HT-29 (cell line): ENCODE measurements at regions not wholly inside any gene's neighbourhood (a gene's known extent, or its start where the extent isn't known, plus 50 kb on each side); places are given as distances from the start of the nearest gene placed in this dataset. TPM values are rescaled to one million over a fixed set of nuclear protein-coding genes. Genes with fewer than 3 reads are reported as not detected.
"Not testable (repeated sequence)": the region's sequence is repeated elsewhere in the genome, so short reads cannot be mapped to it uniquely, and the experiment has no call there.

ENCODE experiments used
- DNase-seq: peaks from one replicate; pipeline ENCODE4 v3.0.0-alpha.2; 2015; ENCODE audit warnings: low spot score
- small RNA-seq: library from RNA; depleted of rRNA; stranded (forward); fragments of <200 nt; gene quantifications from one replicate; pipeline ENCODE3, GENCODE V24; 2014

DNA sequence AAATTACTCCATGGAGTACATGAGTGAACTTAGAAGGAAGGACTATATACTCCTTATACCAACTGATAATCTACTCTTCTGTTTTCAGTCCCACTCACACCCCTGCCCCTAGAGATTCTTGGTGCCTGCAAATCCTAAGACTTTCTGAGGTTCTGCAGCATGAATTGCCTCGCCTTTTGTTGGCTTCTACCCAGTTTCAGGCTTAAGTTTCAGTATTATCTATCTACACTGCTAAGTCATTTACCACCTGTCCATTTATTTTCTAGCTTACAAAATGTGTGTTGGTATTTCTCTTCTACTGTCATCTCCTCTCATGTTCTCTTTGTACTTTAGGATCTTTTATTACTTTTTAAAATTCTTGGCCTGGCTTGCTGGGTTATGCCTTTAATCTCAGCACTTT is 94.4 kb upstream of the AMOT start:
- no peak for DNase-seq

DNA sequence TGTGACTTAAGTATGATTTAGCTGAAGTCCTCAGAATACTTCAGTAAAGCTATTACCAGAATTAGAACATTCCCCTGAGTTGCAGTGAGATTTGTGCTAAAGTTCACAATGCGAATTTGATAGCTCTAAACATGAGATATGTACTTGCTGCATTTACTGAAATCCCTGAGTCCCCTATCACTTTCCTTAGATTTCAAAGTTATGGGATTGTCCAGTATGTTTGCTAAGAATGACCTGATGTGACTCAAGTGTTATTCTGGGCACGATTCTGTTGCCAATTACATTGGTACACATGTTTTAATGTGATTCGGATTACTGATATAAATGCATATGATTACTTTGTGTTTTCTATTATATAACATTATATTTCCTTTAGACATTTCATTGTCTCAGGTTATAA is 91.3 kb upstream of the AMOT start:
- no peak for DNase-seq

DNA sequence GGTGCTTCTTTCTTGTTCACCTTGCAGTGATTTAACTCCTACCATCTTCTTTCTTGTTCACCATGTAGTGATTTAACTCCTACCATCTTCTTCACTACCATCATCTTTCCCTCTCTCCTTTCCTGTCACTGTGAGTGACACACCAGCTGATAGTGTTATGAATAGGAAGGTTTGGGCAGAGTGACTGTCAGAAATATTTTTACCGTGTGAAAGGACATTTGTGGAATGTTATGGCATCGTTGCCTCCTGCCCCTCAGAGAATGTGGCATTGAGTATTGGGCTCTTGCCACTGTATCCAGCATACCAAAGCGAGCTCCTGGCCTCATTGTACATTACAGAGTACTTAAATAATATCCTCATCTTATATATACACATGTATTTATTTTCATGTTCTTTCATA is 90.8 kb upstream of the AMOT start:
- DNase-seq, result no peak

DNA sequence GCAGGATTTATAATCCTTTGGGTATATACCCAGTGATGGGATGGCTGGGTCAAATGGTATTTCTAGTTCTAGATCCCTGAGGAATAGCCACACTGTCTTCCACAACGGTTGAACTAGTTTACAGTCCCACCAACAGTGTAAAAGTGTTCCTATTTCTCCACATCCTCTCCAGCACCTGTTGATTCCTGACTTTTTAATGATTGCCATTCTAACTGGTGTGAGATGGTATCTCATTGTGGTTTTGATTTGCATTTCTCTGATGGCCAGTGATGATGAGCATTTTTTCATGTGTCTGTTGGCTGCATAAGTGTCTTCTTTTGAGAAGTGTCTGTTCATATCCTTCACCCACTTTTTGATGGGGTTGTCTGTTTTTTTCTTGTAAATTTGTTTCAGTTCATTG is 82.8 kb upstream of the AMOT start:
- DNase-seq, result not testable (repeated sequence)

DNA sequence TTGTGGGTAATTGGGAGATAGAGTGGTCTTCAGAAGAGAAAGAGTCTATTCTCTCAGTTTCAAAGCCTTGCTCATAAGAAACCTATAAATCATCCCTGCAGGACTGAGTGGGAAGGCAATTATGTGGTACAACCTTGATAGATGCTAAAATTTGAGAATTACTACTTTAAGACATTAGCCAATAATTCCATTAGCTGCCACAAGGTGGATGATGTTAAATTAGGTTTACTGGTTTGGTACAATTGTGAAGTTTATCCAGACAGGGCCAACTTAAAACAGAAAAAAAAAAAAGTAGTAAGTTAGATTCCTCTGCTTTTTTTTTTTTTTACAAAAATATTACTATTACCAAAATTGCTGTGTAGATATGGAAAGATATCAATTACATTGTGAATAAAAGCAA is 73.2 kb upstream of the AMOT start:
- no peak for DNase-seq

DNA sequence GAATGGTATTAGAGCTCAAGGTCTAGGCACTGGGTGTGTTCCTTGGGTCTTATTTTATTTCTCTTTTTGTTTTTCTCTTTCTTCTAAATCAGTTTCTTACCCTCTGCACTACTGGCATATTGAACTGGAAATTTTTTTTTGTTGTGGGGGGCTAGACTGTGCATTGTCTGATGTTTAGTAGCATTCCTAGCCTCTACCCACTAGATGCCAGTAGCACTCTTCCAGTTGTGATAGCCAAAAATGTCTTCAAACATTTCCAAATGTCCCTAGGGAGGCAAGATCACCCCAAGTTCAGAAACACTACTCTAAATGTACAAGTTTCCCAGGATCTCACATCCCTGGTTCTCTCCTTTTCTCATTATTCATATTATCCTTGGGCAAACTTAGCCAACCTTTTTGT is 69.8 kb upstream of the AMOT start:
- DNase-seq, result no peak

DNA sequence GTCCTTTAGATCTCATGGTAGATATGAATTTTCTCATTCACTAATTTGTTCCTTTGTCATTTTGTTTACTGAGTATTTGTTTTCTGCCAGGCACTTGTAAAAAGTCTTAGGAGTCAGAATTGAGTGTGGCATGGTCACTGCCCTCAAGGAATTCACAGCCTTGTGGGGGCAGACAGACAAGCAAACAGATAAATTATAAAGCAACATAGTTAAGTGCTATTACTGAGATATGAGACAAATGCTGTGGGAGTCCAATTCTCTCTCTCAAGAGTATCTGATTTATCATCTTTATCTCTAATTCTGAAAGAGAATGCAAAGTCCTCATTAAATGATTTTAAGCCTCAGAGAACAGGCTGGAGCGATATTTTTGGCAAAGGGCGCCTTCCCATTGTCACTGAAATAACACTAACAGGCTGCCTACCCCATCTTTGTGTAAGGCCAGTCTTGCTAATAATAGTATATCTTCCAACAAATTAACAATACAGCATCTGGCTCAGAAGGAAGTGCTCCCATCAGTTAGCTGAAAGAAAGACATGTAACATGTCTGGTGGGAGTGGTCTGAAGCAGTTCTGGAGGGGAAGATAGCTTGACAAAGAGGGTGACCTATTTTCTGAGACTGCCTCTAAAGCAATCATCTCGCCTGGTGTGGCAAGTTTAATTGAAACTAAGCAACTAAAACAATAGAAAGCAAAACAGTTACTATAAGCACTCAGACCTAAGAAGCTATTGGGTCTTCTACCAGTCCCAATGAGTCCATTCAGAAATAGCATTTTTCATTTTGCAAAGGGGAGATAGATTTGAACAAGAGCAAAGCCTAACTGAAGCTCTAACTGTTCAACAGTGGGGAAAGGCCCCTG is 61.5 kb upstream of the AMOT start:
- DNase-seq, result no peak

DNA sequence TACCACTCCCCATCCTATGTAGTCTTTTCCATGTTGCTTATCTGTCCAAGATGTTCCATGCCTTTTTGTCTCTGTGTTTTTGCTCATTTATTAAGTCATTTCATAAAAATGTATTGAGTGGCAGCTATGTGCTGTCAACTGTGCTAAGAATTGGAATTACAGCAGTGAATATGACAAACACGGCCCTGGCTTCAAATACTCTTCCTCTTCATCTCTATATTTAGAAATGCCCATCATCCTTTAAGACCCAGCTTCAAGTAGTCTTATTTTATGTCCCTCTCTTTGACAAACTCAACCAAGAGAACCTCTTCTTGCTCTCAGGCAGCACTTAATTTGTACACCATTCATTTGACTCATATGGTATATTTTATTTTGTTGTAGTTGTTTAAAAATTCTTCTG is 55.4 kb upstream of the AMOT start:
- DNase-seq, result no peak

Small RNA genes lying in the stretch of these regions (small RNA-seq; reads per million reads assigned to genes)
- not detected for gene AL031183.1
- 1.4 reads per million, percentile 50 among the genes with 10 or more reads in this experiment for gene RF00012
- gene RF00088, result 0.36 reads per million
- not detected for gene RN7SL93P
- gene RNU1-57P, result not detected
- not detected for gene RNU6-1015P
